Astrocyte (in vitro differentiated cells and primary cell): ENCODE measurements at regions not wholly inside any gene's neighbourhood (a gene's known extent, or its start where the extent isn't known, plus 50 kb on each side); places are given as distances from the start of the nearest gene placed in this dataset.

ENCODE experiments used
- EZH2 ChIP-seq: IDR thresholded peaks from 2 replicates; pipeline ENCODE4 v1.6.1; 2012; ENCODE audit warnings: mild to moderate bottlenecking, low read length, inconsistent platforms; ENCODE audit not compliant: insufficient read depth
- TF ChIP-seq, protein P1 (sequence below): IDR thresholded peaks from 2 replicates; pipeline ENCODE4 v1.5.1; 2011; ENCODE audit warnings: low read depth, mild to moderate bottlenecking, inconsistent platforms, low read length, moderate library complexity; ENCODE audit not compliant: insufficient read depth

DNA sequence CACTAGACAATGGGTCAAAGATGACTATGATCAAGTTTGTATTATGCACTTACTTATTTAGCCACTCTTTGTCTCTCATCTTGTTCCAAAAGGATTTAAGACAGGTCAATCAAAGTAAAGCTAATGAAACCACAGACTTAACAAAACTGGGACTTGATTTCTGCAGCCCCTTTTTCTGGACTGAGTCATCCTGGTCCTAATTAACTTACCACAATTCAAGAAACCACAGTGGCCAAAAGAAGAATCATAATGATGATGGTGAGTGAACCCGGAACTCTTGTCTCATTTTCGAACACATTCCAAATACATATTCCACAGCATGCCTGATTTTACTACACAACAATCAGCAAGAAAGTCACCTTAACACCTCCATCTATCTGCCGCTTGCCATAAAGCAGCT lies 1333.0 kb downstream of the ROBO1 start:
- TF ChIP-seq, protein P1, sequence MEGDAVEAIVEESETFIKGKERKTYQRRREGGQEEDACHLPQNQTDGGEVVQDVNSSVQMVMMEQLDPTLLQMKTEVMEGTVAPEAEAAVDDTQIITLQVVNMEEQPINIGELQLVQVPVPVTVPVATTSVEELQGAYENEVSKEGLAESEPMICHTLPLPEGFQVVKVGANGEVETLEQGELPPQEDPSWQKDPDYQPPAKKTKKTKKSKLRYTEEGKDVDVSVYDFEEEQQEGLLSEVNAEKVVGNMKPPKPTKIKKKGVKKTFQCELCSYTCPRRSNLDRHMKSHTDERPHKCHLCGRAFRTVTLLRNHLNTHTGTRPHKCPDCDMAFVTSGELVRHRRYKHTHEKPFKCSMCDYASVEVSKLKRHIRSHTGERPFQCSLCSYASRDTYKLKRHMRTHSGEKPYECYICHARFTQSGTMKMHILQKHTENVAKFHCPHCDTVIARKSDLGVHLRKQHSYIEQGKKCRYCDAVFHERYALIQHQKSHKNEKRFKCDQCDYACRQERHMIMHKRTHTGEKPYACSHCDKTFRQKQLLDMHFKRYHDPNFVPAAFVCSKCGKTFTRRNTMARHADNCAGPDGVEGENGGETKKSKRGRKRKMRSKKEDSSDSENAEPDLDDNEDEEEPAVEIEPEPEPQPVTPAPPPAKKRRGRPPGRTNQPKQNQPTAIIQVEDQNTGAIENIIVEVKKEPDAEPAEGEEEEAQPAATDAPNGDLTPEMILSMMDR, result no peak
- TF ChIP-seq EZH2, result no peak
